Stimulated activated CD8-positive, alpha-beta memory T cell treated with anti-CD3 and anti-CD28 coated beads, Interleukin-15, amount 100 ng/mL, for 24 hours (primary cell): ENCODE measurements at regions not wholly inside any gene's neighbourhood (a gene's known extent, or its start where the extent isn't known, plus 50 kb on each side); places are given as distances from the start of the nearest gene placed in this dataset.

Experiments used
- DNase-seq: peaks from one replicate; pipeline ENCODE4 v3.0.0-alpha.2; 2020; ENCODE audit warnings: low read depth

DNA sequence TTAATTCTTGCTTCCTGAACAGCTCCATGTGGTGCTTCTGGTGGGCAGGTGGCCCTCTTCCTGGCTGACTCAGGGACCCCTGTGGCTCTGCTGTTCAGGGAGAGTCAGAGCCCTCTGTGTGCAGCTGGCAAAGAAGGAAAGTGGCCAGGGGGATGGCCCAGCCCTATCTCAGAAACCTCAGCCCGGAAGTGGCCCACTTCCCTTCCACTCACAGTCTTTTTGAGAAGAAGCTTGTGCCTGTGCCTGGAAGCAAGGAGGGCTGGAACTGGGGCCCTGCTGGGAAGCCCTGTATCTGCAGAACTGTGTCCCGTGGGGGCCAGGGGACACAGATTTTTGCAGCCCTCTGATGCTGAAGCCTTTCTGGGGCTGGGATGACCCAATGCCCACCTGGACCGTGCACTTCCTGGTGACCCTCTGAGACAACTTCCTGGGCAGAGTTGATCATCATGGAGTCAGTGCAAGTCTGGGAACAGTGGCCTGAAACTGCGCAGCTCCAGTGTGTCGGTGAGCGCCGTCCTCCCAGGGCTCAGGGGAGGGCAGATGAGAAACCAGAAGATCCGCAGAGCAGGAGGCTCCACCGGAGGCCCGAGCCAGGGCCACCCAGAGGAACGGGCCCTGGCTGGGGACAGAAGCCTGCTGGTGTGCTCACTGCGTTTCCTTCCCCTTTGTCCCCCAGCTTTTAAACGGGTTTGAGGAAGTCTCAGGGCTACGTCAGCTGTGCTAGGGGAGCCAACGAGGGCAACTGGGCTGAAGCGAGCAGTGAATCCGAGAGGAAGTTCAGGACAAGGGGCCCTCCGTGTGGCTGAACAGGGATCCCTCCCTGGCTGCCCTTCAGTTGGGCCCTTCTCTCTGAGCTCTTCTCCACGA is 217.4 kb upstream of the RTL1 start:
- DNase-seq = no peak

DNA sequence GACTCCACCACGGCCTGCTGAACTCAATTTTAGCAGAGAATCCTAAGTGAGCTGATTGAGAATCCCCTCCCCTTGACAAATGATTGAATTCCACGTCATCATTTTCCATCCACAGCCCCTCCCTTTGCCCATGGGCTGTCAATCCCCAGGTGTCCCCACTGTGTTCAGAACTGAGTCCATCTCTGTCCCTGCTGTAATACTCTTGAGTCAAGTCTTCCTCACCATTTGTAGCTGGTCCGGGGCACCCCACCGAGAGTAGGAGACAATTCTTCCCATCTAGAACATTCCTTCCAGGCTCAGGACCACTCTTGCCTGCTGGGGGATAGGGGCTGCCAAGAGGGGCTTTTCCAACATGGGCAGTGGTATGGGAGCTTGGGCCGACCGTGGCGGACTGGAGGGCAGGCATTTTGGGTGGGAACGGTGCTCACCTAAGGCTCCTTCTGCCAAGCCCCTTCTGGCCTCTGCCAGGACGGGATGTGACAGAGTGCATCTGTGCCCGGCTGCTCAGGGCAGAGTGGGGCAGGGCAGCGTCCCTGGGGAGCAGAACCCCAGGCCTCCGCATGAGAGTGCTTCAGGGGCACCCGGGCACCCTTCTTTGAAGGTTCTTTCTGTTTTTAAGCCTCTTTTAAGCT is 218.1 kb upstream of the RTL1 start:
- no peak for DNase-seq

DNA sequence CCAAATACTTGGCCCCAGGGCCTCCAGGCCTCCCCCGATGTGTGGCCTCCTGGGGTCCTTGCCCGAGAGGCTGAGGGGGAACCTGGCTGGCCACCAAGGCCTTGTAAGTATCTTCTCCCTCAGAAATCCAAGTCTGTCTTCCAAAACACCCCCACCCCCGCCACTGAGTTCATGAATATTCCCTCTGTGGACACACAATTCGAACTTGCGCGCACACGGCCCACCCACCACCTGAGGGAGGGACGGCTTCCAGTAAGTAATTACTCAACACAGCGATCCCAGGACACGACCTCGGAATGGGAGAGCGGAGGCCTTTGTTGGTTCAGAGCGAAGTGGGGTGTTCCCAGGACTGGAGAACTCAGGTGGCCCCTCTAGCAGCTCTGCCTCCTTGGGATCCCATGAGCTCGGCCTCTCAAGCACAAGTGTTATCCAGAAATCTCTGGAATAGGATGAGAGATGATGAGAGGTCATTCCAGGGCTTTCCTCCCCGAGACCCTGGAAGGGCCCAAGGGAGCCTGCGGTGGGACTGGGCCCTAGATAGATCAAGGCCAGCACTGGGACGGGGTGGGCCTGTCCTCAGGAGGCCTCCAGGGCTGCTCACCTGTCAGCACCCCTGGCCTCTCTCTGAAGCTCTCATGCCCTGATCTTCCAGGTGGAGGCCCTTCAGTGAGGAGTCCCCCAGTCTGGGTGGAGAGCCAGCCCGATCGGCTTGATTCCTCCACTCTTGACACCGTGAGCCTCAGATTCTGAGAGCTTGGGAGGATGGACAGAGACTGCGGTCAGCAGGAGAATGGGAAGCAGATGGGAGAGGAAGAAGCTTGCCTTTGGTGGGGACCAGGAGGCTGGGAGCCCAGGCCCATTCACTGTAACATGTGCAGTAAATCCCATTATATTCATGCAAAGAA is 219.0 kb upstream of the RTL1 start:
- no peak for DNase-seq

DNA sequence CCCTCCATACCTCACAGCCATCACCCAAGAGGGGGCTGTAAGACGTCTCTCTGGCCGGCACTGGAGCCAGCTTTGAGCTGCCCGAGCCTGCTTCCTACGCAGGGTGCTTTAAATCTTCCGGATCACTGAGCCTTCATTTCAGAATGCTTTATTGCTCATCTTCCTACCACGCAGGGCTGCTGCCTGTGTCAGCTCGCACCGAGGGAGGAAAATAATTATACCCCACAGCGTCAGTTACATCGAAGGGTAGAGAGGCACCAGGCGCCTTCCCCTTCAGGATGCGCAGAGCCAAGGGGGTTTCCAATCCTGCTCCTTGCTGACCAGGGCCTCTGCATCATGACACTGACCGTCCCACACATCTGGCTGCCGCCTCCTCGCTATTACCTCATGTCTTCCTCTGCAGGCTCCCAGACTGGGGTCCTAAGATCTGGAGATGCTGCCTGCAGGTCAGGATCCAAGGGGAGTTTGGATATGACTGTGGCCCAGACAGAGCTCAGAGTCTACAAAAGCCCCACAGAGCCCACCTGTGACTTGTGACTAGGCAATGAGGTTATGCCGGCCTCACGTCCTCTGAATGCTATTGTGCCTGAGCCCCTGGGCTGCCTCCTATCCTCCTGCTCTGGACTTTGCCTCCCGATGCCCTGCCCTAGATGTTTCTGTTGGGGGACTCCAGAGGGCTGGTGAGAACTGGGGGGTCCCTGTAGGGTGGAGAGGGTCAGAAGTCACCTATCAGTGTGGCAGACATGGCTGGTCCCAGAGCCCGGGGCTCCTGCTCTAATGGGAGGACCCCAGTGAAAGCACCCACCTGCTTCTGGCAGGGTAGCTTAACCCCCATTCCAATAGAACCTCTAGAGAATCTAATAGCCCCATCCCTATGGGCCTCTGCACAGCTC is 220.3 kb upstream of the RTL1 start:
- no peak for DNase-seq

DNA sequence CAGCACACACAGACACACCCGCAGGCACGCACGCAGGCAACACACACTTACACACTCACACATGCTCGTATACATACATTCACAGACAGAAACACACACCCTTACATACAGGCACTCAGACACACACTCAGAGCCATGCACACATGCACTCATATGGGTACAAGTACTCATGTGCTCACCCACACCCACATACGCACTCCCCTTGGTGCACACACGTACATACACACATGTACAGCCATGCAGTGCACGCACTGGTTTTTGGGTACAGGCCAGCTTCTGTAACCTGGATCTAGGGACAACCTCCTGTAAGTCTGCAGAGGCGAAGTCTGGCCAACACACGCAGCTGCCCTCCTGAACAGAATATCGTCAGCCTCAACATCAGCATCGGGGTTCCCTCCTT is 221.3 kb upstream of the RTL1 start:
- no peak for DNase-seq

DNA sequence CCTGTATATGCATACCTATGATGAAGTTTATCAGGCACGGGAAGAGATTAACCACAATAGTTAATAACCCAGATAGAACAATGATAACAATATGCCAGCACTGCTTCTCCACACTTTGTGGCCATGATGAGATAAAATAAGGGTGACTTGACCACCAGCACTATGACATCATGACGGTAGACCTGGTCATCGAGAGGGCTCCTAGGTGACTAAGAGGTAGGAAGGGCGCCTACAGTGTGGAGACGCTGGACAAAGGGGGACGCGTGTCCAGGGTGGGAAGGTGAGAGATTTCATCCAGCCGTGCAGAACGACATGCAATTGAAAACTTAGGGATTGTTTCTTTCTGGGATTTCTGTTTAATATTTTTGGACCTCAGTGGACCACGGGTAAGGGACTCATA is 221.8 kb upstream of the RTL1 start:
- DNase-seq = no peak

DNA sequence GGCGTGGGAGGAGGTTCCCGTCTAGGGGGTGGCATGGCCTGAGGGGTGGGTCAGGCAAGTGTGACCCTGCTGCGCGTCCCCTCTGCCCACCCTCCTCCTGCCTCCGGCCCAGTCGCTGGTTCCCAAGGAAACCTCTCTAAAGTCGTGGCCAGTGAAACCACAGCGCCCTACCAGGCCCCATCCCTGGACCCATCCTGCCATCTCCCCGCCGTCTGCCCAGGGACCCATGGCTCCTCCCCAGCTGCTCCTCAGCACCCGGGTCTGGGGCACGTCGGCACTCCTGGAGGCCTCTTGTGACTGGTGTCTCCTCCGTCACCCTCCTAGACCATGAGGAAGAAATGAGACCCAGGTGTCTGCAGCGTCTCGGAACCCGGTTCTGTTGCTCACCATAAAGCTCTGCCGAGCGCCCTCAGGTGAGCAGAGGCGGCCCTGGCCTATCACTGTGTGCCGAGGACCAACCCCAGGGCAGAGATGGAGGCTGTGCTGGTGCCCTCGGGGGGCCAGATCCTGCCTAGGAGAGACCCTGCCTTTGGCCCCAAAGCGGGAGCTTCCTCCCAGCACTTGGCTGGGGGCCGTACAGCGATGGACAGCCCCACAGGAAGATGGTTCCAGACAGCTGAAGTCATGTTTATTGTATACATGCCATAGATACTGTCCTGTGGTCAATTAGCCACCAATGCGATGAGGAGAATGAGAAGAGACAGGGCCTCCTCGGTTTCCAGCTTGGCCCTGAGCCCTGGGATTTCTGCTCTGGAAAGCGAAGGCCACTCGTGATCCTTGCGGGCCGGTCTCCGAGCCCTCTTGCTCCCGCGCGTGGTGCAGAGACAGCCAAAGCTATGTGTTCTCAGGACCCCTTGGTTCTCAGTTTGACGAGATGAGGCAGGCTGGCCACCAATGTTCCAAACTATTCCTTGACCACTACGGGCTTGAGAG is 222.5 kb upstream of the RTL1 start:
- no peak for DNase-seq

DNA sequence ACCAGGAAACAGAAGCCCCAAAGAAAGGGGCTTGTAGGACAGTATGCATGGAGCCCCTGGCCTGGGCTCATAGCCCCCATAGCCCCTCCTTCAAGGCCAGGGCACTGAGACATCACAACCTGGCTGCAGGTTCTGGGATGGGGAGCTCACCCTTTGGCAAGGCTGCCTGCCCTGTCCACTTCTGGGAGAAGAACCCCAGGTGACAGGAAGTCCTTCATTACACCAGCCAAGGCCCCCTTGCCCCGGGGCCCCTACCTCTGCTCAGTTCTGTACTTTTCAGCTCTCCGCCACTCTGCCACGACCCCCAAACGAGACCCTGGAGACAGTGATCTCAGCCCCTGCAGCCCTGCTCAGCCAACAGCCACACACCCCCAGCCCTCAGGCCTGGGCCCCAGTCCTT is 223.2 kb upstream of the RTL1 start:
- DNase-seq = no peak

DNA sequence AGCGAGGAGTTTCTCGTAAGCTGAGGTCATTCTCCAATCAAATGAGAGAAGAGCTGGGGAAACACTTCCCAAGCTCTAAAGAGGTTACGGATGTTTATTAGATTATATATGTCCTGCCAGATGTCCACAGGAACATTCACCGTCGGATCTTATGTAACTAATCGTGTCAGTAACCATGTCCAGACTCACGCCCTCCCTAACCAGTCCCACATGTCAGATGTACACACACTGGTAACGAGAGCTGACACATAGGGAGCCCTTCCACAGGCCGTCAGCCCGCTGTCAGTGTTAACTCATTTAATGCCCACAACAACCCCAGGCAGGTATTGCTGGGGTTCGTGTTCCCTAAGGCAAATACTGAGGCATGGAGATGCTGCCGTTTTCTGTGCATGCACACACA is 223.7 kb upstream of the RTL1 start:
- DNase-seq = no peak

DNA sequence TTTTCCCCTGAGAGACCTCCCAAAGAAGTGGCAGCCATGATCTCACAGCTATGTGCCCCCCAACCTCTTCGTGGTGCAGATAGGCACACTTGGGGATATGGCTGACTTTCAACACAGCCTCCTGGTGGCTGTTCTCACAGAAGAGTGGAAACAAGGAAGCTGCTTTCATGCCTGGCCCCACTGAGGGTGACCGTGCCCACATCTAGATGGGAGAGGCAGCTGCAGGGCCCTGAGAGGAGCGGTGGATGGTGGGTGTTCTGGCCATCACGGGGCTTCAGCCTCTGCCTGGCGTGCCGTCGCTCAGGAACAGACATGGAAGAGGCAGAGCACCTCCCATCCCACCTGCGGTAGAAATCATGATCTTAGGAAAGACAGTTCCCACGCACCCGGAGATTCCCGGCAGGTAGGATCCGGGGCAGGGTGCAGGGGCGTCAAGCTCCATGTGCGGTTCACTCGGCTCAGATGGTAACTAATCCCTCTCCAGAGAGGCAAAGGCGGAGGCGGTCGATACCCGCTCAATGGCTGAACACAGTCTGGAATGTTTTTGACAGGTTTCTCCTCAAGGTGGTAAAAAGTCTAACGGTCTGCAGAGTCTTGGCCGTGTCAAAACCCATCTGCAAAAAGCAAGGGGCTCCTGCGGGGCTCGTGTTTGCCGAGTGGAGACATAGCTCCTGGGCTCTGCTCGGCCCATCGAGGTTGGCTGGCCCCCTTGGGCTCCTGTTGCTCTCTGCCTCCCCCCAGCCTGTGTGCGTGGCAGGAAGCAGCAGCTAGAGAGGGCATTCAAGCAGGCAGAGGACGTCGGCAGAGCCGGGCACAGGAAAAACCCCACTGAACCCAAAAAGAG is 225.2 kb upstream of the RTL1 start:
- DNase-seq = no peak

DNA sequence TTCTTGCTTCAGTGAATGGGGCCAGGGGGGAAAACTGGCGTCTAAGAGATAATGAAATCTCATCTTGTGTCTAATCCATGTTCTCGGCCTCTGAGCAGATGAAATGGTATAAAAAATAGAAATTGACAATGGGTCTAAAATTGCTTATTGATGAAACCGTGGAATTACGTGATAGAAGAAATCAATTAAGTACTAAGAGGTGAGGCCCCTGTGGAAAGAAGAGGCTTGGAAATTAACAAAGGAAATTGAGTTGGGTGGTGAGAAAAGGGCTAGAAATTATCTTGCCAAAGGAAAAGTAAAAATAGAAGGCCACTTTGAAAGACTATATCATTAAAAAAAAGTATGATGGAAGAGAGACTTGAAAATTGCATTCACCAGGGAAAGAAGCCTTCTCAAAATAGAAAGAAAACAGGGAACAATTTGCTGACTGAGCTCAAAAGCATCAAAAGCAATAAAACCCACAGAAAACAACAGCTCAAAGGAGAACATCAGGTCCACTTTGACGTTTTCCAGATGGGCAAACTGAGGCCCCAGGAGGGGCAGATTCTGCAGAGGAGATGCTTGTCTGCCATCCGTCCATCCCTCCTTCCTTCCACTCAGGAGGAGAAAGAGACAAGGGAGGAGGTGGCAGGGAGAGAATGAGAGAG is 226.1 kb upstream of the RTL1 start:
- DNase-seq = no peak

DNA sequence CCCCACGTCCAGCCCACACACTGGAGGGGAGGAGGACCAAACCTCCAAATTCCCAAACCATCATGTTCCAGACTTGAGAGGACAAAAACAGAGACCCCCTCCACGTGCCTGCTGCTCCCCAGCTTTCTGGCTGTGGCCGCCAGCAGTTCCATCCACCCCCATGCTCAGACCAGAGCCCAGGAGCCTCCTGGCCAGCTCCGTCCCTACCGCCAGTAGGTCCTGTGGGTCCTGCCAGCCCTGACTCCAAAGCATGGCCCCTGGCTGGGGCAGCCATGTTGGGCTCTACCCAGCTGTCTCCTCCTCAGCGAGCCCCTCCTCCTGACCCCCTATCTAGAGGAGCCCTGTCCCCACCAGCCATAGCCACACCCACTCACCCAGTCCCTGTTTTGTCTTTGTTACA is 227.3 kb upstream of the RTL1 start:
- DNase-seq = no peak

DNA sequence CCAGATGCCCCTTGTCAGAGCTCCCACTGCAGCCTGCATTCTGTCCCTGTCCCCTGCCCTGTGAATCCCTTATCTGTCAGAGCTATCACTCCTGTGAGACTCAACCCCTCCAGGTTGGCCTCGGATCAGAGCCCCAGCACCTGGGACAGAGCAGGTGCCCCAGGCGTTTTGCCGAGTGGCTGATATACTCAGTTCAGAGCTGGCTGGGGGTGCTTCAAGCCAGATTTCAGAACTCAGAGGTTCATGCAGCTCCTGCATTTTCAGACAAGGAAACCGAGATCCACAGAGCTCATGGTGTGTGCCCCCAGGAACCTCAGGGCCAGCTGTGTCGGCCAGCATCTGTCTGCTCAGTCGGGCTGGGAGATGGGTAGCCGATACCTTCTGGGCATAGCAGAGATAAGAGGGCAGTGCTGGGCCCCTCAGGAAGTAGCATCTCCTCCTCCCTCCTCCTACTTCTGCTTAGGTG is 228.0 kb upstream of the RTL1 start:
- no peak for DNase-seq

DNA sequence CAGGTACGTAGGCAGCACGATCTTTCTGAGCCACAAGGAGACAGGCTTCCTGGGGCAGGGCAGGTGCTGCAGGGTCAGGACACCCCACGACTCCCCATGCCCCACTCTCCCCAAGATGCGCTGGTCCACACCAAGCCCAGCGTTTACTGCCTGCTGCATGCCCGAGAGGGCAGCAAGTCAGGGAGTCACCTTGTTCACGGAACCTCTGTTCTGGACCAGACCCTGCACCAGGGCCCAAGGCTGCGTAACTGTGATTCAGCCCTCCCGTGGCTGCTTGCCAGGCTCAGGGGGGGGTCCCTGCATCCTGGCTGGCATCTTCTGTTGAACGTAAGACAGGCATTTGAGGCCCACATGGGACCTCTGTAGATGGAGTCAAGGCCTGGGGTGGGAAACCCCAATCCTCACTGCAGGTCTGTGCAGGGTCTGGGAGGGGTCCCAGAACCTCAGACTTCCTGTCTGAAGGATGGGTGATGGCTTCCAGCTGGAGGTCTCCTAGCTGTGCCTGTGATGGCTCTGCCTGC is 228.6 kb upstream of the RTL1 start:
- DNase-seq = no peak

DNA sequence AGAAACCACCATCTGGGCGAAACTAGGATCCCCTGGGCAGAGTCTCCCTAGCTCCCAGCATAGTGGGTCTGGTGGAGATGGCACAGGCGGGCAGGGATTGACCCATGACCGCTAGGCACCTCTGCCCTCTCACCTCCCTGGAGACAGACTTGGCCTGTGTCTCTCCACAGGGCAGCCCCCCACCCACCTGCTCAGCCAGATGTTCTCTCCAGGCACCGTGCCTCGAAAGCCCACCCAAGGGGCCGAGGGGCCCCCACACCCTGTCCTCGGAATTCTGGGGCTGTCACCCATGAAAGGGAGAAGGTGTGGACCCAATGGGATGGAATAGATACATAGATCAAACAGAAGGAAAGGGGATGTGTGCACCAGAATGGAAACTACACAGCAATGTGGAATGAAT is 229.1 kb upstream of the RTL1 start:
- no peak for DNase-seq

DNA sequence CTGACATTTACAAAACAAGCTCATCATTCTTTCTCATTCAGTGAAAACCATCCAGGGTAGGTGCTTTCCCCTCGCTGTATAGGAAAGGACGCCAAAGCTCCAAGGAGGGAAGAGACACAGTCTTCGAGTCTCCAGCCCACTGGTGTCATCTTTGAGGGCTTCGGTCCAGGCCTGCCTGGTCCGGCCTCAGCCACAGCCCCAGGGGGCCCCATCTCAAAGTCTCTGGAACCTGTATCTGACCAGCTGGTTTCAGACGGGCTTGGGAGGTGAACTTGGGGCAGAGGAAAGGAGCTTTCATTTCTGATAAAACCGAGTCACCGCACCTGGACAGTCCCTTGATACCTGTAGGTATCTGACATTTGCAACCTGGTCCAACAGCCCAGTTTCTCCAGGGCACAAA is 229.5 kb upstream of the RTL1 start:
- DNase-seq = no peak

DNA sequence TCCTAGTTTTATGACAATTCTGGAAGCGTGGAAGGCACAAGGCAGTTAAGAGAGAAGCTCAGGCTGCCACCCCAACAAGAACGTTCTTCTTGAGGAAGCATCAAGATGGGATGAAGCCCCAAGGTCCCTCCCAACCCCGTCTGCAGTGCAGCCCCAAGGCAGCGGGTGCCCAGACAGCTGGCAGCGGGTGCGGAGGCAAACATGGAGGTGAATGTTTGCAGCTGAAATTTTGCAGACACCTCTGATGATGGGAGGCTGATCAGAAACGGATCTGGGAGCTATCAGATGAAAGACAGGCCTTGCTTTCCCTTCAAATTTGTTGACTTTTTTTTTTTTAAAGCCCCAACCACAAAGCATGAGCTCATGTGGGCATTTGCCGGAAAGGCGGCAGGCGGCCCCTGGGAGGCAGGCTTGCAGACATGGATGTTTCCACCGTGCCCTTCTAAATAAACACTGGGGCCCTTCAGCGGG is 230.7 kb upstream of the RTL1 start:
- DNase-seq = no peak

DNA sequence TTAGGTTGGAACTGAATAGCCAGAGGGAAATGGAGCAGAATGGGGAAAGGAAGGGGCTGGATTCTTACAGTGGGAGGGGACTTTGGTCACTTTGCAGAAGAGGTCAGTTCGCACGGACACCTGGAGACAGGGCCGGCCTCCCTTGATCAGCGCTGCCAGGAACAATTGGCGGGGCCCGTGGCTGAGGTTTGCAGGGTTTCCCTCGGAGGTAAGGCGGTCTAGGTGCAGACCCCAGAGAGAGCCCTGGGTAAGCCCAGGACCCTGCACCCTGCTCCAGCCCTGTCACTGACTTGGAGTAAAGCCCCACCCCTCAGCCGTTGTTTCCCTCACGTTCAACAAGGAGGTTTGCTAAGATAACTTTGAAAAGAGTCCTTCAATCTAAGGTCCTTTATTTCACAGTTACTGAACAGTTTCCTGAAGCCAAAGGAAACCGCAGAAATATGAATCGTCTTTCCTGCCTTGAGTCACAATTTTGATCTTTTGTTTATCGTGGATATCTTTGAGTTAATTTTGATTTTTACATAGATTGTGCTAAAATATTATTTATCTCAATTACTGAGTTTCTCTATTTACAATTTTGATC is 231.4 kb upstream of the RTL1 start:
- DNase-seq = no peak
